ENCODE measurements at regions not wholly inside any gene's neighbourhood (a gene's known extent, or its start where the extent isn't known, plus 50 kb on each side); places are given as distances from the start of the nearest gene placed in this dataset.
"Not testable (repeated sequence)": the region's sequence is repeated elsewhere in the genome, so short reads cannot be mapped to it uniquely, and the experiment has no call there.

DNA sequence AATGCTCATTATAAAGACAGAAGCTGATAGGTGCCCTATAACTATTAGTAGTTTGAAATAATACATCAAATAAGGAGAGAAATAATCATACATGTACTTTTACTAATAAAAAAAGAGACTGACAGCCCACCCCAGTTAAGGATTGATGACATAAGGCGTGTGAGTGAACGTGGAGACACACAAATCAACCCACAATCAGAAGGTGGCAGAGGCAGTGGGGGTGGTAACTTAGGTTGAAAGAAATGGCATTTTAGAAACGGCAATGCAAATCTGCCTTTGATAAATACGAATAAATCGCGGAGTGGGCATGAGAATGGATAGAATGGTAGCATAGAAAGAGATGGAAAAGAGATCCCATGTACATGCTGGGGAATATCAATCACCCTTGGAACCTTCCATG is 256.2 kb upstream of the ATP10A start:
- H3K4me3 ChIP-seq (ENCODE audit: low read depth, low read length) = no peak overlapping the region
- no peaks in the 10 kb centered on the region for H3K27me3 ChIP-seq (ENCODE audit: control insufficient read depth, insufficient read depth, low read length)
- ChIA-PET POLR2A (no interaction called here), CTCF (no interaction called here)
- TF ChIP-seq, protein P1, sequence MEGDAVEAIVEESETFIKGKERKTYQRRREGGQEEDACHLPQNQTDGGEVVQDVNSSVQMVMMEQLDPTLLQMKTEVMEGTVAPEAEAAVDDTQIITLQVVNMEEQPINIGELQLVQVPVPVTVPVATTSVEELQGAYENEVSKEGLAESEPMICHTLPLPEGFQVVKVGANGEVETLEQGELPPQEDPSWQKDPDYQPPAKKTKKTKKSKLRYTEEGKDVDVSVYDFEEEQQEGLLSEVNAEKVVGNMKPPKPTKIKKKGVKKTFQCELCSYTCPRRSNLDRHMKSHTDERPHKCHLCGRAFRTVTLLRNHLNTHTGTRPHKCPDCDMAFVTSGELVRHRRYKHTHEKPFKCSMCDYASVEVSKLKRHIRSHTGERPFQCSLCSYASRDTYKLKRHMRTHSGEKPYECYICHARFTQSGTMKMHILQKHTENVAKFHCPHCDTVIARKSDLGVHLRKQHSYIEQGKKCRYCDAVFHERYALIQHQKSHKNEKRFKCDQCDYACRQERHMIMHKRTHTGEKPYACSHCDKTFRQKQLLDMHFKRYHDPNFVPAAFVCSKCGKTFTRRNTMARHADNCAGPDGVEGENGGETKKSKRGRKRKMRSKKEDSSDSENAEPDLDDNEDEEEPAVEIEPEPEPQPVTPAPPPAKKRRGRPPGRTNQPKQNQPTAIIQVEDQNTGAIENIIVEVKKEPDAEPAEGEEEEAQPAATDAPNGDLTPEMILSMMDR (IDR thresholded peaks at IDR 0.05; ENCODE audit: low read depth, low read length) = no peak
- DNase-seq (ENCODE audit: low read depth, low spot score) = no peak
- H3K9me3 ChIP-seq (ENCODE audit: control insufficient read depth, insufficient read depth, low read length) = no peaks in the 10 kb centered on the region; the same call in 1 of the 2 replicates
- H3K27ac ChIP-seq (ENCODE audit: low read depth, low read length) = no peak overlapping the region

DNA sequence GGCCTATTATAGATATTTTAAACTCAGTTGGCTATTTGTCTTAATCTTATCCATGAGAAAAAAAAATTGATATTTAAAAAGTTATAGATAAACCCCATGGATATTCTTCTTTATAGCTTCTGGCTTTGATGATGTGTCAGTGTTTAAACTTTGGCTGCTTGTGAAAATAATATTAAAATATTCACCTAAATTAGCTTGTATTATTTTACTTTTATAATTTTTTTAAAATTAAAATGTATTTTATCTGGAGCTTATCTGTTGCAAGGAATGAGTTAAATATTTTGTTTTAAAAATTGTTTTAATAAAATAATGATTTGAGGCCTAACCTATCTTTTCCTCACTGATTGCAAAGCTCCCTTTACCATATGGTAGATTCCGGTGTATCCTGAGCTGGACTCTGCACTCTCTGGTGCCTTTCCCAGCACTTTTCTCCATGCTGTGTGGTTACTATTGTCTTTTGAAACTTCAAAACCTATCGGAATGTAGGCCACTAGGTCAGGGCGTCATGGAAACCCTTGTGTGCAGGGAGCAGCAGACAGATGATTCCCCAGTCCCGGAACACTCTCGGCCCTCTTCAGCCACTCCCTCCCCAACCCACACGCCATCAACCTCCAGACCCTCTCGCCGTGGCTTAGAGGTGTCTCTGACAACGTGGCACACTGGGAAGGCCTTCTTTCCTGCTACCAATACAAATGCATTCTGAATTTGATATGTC is 252.3 kb upstream of the ATP10A start:
- peaks cover 3% of the 10 kb centered on the region; the same call in 1 of the 2 replicates for H3K9me3 ChIP-seq (ENCODE audit: control insufficient read depth, insufficient read depth, low read length)
- H3K4me3 ChIP-seq (ENCODE audit: low read depth, low read length) = no peak overlapping the region
- ChIA-PET CTCF (interaction anchor here (0.6 kb wide), 1 partner anchor 607 kb away, joined by 3 read pairs; no protein-coding TSS in a partner anchor), POLR2A (no interaction called here)
- TF ChIP-seq, protein P1 (IDR thresholded peaks at IDR 0.05; ENCODE audit: low read depth, low read length) = no peak
- no peaks in the 10 kb centered on the region for H3K27me3 ChIP-seq (ENCODE audit: control insufficient read depth, insufficient read depth, low read length)
- no peak overlapping the region for H3K27ac ChIP-seq (ENCODE audit: low read depth, low read length)
- no peak for DNase-seq (ENCODE audit: low read depth, low spot score)

DNA sequence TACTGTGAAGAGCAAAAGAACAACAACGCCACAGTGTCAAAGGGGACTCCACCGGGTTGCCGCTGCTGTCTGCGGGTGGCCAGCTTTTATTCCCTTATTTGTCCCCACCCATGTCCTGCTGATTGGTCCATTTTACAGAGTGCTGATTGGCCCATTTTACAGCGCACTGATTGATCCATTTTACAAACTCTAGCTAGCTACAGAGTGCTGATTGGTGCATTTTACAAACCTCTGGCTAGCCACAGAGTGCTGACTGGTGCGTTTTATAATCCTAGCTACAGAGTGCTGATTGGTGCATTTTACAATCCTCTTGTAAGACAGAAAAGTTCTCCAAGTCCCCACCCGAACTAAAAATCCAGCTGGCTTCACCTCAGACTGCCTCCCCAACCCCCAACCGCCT is 251.0 kb upstream of the ATP10A start:
- H3K27ac ChIP-seq (ENCODE audit: low read depth, low read length); H3K9me3 ChIP-seq (ENCODE audit: control insufficient read depth, insufficient read depth, low read length); CTCF ChIA-PET; H3K4me3 ChIP-seq (ENCODE audit: low read depth, low read length); POLR2A ChIA-PET; DNase-seq (ENCODE audit: low read depth, low spot score); H3K27me3 ChIP-seq (ENCODE audit: control insufficient read depth, insufficient read depth, low read length): not testable (repeated sequence)

DNA sequence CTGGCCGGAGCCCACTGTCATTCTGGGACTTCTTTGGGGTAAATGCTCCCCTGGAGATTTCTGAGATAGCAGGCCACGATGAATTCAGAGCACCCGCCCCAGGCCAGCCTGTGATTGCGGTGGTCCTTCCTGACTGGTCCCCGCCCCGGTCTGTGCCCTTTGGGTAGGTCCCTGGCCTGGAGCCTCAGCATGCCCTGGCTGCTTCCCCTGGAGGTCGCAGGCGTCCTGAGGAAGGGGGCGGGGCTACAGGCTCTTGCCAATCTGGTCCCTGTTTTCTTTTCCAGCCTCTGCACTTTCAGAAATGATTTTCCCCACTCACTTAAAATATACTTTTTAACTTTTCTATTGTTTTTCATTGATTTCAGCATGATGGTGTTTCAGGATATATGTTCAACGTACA is 250.2 kb upstream of the ATP10A start:
- peaks cover 3% of the 10 kb centered on the region; the same call in 1 of the 2 replicates for H3K9me3 ChIP-seq (ENCODE audit: control insufficient read depth, insufficient read depth, low read length)
- ChIA-PET CTCF (no interaction called here), POLR2A (no interaction called here)

DNA sequence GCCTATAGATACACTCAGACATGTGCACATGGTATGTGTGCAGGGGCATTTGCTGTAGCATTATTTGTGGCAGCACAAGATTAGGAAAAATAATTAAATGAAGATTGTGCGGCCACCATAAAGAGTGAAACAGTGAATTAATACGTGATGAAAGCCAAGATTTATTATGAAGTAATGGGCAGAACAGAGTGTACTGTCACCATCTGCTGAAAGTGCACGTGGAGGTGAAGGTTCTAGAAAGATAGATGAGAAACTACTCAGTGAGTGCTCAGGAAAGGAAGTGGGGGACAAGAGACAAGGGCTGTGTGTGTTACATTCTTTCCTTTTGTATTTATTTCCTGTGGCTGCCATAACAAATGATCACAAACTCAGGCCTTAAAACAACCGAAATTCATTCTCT is 246.1 kb upstream of the ATP10A start:
- ChIA-PET POLR2A (no interaction called here), CTCF (interaction anchor here (0.9 kb wide), 1 partner anchor 14 kb away, joined by 3 read pairs; no protein-coding TSS in a partner anchor)
- Histone ChIP-seq H3K9me3 (ENCODE audit: control insufficient read depth, insufficient read depth, low read length) (peaks cover 3% of the 10 kb centered on the region; the same call in 1 of the 2 replicates), H3K27ac (ENCODE audit: low read depth, low read length) (no peak overlapping the region), H3K27me3 (ENCODE audit: control insufficient read depth, insufficient read depth, low read length) (no peaks in the 10 kb centered on the region), H3K4me3 (ENCODE audit: low read depth, low read length) (no peak overlapping the region)
- no peak for DNase-seq (ENCODE audit: low read depth, low spot score)
- TF ChIP-seq, protein P1 (IDR thresholded peaks at IDR 0.05; ENCODE audit: low read depth, low read length) = no peak

More for the DNA sequence above, 250.2 kb upstream of the ATP10A start:
- TF ChIP-seq, protein P1 (IDR thresholded peaks at IDR 0.05; ENCODE audit: low read depth, low read length) = no peak
- Histone ChIP-seq H3K4me3 (ENCODE audit: low read depth, low read length) (no peak overlapping the region), H3K27ac (ENCODE audit: low read depth, low read length) (no peak overlapping the region), H3K27me3 (ENCODE audit: control insufficient read depth, insufficient read depth, low read length) (no peaks in the 10 kb centered on the region)
- DNase-seq (ENCODE audit: low read depth, low spot score) = no peak
